ENCODE measurements at regions not wholly inside any gene's neighbourhood (a gene's known extent, or its start where the extent isn't known, plus 50 kb on each side); places are given as distances from the start of the nearest gene placed in this dataset.

DNA sequence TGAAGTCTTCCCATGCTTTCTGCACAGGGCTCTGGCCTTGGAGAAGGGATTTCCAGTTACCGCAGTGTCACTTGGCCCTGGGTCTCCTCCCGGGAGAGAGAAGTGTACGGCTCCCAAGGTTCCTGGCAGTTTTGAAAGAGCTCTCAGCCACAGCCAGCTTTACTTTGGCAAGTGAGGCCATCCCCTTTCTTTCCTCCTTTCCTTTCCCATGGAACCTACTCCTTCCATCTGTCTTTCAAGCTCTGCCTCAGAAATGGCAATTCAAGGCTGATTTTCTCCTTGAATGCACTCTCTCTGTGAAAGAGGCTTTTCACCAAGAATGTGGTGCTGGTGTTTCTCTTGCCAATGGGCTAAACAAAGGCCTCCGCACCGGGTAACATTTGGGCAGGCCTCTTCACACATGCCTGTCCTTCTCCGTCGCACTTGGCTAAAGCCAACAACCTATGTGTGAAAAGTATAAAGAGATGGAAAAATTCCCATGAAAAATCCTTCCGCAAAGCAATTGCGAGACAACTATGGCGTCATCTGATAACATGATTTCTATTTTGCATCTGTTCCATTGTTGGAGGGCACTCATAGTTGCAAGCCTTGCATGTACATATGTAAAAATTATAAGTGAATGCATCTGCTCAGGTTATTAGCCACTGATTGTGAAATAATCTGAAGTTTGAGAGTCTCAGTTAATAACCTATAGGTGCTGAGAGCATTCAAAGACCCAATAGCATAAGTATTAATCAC lies 125.4 kb downstream of the PFKFB3 start:
- DNase-seq (ENCODE audit: low read depth) = no peak
- TF ChIP-seq, protein P1, sequence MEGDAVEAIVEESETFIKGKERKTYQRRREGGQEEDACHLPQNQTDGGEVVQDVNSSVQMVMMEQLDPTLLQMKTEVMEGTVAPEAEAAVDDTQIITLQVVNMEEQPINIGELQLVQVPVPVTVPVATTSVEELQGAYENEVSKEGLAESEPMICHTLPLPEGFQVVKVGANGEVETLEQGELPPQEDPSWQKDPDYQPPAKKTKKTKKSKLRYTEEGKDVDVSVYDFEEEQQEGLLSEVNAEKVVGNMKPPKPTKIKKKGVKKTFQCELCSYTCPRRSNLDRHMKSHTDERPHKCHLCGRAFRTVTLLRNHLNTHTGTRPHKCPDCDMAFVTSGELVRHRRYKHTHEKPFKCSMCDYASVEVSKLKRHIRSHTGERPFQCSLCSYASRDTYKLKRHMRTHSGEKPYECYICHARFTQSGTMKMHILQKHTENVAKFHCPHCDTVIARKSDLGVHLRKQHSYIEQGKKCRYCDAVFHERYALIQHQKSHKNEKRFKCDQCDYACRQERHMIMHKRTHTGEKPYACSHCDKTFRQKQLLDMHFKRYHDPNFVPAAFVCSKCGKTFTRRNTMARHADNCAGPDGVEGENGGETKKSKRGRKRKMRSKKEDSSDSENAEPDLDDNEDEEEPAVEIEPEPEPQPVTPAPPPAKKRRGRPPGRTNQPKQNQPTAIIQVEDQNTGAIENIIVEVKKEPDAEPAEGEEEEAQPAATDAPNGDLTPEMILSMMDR (conservative IDR thresholded peaks at IDR 0.05; ENCODE audit: low read depth, low read length) = no peak
- no peak overlapping the region for H3K4me3 ChIP-seq (ENCODE audit: low read depth, low read length)

DNA sequence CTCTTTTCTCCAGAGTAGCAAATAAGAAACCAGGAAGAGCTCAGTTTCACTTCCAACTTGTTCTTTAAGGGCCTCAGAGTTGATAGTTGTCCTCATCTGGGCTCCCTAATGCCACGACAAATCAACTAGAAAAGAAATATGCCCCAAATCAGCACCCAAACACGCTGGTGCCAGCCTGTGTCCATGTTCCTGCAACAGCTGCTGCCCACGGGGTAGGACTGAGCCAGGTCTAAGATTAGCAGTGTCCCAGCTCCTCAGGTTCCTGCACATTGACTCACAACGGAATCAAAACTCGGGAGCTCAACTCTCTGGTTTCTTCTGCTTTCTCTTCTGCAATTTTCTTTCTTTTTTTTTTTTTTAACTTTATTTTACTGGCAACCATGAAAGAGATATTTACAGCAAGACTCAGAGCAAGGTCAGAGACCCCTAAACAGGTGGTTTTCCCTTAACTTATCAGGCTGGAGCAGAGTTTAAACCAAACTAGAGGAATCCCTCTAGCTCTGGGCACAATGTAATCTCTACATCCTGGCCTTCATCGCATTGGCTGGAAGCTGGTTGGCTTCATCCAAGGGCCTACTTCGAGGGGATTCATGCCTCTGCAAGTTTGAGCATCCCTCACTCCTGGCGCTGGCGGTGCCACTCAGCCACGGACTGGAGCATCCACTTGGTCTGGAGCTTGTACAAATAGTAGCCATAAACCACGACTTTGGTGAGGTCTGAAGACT lies 126.1 kb downstream of the PFKFB3 start:
- DNase-seq (ENCODE audit: low read depth) = no peak
- no peak overlapping the region for H3K4me3 ChIP-seq (ENCODE audit: low read depth, low read length)
- TF ChIP-seq, protein P1 (conservative IDR thresholded peaks at IDR 0.05; ENCODE audit: low read depth, low read length) = no peak

DNA sequence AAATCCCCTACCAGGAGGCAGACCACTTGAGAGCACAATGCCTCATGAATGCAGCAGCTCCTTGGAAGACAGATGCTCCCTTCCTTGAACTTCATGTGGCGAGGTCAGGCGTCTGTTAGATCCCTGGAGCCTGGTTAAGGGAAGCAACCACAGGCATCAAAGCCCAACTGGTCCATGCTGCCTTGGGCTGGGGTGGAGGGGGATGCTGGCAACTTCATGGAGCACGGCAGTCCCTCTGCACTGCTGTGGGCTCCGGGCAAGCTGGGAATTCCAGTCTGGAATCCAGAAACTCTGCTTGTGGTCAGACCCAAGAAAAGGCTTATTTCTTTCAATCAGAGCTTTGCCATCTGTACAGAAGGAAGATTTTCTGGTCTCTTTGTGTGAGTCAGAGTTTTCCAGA lies 130.4 kb downstream of the PFKFB3 start:
- DNase-seq (ENCODE audit: low read depth) = no peak
- TF ChIP-seq, protein P1 (conservative IDR thresholded peaks at IDR 0.05; ENCODE audit: low read depth, low read length) = no peak
- no peak overlapping the region for H3K4me3 ChIP-seq (ENCODE audit: low read depth, low read length)

DNA sequence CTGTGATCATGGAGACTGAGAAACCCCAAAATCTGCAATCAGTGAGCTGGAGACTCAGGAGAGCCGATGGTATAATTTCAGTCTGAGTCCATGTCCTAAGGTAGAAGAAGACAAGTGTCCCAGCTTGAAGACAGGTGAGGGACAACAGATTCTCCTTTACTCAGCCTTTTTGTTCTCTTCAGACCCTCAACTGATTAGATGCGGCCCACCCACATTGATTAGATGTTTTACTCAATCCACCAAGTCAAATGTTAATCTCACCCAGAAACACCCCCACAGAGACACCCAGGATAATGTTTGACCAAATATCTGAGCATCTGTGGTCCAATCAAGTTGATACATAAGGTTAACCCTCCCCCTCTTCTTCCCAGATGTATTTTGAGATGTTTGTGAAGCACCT lies 131.2 kb downstream of the PFKFB3 start:
- TF ChIP-seq, protein P1 (conservative IDR thresholded peaks at IDR 0.05; ENCODE audit: low read depth, low read length) = no peak
- H3K4me3 ChIP-seq (ENCODE audit: low read depth, low read length) = no peak overlapping the region
- DNase-seq (ENCODE audit: low read depth) = no peak

DNA sequence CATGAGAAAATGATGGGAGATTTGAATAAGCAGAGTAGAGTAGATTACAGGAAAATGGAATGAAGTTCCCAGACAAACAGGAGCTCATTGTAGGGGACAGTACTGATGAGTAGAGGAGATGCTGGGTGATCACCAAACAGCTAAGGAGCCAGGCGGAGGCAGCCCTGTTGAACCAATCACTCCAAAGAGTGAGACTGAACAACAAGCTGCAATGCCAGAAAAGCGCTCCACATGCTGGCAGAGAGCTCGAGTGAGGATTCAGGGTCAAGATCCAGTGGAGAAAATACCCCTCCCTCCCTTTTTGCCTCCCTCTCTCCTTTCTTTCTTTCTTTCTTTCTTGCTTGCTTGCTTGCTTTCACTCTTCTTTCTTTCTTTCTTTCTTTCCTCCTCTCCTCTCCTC lies 133.3 kb downstream of the PFKFB3 start:
- no peak overlapping the region for H3K4me3 ChIP-seq (ENCODE audit: low read depth, low read length)
- TF ChIP-seq, protein P1 (conservative IDR thresholded peaks at IDR 0.05; ENCODE audit: low read depth, low read length) = no peak
- no peak for DNase-seq (ENCODE audit: low read depth)

DNA sequence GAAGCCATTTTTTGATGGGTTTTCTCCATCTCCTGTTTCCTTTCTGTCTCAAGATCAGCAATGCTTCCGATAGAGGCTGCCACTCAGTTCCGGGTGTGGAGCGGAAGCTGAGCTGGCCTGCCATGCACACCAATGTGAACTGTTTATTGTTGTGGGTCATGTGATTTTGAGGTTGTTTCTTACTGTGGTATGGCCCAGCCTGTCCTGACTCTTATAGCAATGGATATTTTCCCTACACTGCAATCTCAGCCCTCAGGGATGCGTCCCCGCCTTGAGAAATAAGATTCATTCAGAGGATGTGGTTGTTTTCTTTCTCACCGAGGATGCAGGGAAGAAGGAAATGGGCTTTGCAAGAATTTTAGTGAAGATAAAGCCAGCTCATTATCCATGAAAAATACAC lies 134.7 kb downstream of the PFKFB3 start:
- TF ChIP-seq, protein P1 (conservative IDR thresholded peaks at IDR 0.05; ENCODE audit: low read depth, low read length) = no peak
- peak overlapping the region; percentile 25 for H3K4me3 ChIP-seq (ENCODE audit: low read depth, low read length)
- peak; percentile 52 for DNase-seq (ENCODE audit: low read depth)
